ENCODE measurements at regions not wholly inside any gene's neighbourhood (a gene's known extent, or its start where the extent isn't known, plus 50 kb on each side); places are given as distances from the start of the nearest gene placed in this dataset.

DNA sequence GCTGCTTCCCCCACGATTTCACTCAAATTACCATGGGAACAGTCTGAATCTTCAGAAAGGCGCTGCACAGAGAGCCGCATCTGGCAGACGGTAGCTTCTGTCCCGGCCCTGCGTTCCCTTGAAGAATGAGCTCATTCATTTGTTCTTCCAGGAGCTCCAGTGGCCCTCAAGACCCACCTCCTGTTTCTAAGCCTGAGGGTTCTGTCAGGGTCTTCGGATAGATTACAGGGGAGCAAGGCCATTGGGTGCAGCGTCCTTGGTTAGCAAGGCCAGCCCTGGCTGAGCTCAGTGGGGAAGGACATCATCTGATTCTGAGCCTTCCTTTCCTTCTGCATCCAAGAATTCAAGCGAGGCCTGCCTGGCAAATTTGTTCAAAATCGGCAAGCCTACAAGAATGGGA lies 111.9 kb downstream of the PDCL3 start:
- TF ChIP-seq, protein P1, sequence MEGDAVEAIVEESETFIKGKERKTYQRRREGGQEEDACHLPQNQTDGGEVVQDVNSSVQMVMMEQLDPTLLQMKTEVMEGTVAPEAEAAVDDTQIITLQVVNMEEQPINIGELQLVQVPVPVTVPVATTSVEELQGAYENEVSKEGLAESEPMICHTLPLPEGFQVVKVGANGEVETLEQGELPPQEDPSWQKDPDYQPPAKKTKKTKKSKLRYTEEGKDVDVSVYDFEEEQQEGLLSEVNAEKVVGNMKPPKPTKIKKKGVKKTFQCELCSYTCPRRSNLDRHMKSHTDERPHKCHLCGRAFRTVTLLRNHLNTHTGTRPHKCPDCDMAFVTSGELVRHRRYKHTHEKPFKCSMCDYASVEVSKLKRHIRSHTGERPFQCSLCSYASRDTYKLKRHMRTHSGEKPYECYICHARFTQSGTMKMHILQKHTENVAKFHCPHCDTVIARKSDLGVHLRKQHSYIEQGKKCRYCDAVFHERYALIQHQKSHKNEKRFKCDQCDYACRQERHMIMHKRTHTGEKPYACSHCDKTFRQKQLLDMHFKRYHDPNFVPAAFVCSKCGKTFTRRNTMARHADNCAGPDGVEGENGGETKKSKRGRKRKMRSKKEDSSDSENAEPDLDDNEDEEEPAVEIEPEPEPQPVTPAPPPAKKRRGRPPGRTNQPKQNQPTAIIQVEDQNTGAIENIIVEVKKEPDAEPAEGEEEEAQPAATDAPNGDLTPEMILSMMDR (IDR thresholded peaks at IDR 0.05 in 2 of 3, conservative IDR thresholded peaks at IDR 0.05 in 1 of 3; ENCODE audit: control insufficient read depth in 2 of 3, extremely low read depth in 1 of 3, insufficient read depth in 1 of 3, low read depth in 3 of 3, low read length in 3 of 3), result no peak
- TF ChIP-seq TAF1 (IDR thresholded peaks at IDR 0.05; ENCODE audit: borderline replicate concordance, low read depth, low read length), result no peak
- no peak for TF ChIP-seq HDAC2 (IDR thresholded peaks at IDR 0.05)
- no peak for TF ChIP-seq SUPT20H (IDR thresholded peaks at IDR 0.05; ENCODE audit: borderline replicate concordance, control insufficient read depth, low read depth, low read length)
- TF ChIP-seq POLR2A (IDR thresholded peaks at IDR 0.05; ENCODE audit: low read depth, low read length), result no peak
- no peak for TF ChIP-seq ZSCAN29 (IDR thresholded peaks at IDR 0.05)
- no peak for TF ChIP-seq YBX1 (IDR thresholded peaks at IDR 0.05)
- TF ChIP-seq EZH2 (IDR thresholded peaks at IDR 0.05; ENCODE audit: borderline replicate concordance, control insufficient read depth, low read depth, low read length), result no peak
- TF ChIP-seq, protein P2, sequence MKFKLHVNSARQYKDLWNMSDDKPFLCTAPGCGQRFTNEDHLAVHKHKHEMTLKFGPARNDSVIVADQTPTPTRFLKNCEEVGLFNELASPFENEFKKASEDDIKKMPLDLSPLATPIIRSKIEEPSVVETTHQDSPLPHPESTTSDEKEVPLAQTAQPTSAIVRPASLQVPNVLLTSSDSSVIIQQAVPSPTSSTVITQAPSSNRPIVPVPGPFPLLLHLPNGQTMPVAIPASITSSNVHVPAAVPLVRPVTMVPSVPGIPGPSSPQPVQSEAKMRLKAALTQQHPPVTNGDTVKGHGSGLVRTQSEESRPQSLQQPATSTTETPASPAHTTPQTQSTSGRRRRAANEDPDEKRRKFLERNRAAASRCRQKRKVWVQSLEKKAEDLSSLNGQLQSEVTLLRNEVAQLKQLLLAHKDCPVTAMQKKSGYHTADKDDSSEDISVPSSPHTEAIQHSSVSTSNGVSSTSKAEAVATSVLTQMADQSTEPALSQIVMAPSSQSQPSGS (IDR thresholded peaks at IDR 0.05; ENCODE audit: low read length), result no peak
- TF ChIP-seq RAD21 (IDR thresholded peaks at IDR 0.05; ENCODE audit: insufficient read depth, low read depth, low read length), result no peak

Data from GM12878 (cell line).